ENCODE measurements at regions not wholly inside any gene's neighbourhood (a gene's known extent, or its start where the extent isn't known, plus 50 kb on each side); places are given as distances from the start of the nearest gene placed in this dataset.

DNA sequence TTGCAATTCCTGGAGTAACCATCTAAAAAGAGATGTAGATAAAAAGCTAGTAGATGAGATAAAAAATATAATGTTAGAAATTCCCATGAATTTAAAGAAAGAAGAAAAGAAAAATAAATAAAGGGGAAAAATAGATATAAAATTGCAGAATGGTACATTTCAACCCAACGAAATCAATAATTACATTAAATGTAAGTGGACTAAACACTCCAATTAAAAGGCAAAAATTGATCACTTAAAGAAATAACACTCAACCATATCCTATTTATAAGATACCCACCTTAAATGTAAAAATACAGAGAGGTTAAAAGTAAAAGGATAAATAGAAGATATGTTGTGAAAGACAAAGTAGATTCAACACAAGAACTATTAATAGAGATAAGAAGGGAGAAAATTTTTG lies 150.5 kb upstream of the GRIK3 start:
- Histone ChIP-seq H4K20me1 (ENCODE audit: insufficient read depth, low read length) (no peaks in the 10 kb centered on the region), H3K9ac (ENCODE audit: low read length) (no peak overlapping the region), H3K27me3 (replicated peaks; ENCODE audit: insufficient read depth, low read length) (peaks cover 38% of the 10 kb centered on the region), H3K9me2 (replicated peaks; ENCODE audit: insufficient read depth, low read length) (no peaks in the 10 kb centered on the region), H3K36me3 (replicated peaks; ENCODE audit: insufficient read depth, low read length) (no peaks in the 10 kb centered on the region), H3F3A (ENCODE audit: insufficient read depth, low read length) (no peaks in the 10 kb centered on the region), H3K27ac (ENCODE audit: low read length) (no peak overlapping the region), H3K4me1 (ENCODE audit: low read length) (no peaks in the 10 kb centered on the region), H3K4me2 (ENCODE audit: low read depth, low read length) (no peak overlapping the region), H3K4me3 (ENCODE audit: low read length) (no peak overlapping the region), H3K79me2 (ENCODE audit: low read length) (no peaks in the 10 kb centered on the region), H2AFZ (ENCODE audit: low read length) (no peak overlapping the region), H3K9me3 (replicated peaks; ENCODE audit: insufficient read depth, low read length) (no peaks in the 10 kb centered on the region)
- no peak for DNase-seq
- TF ChIP-seq EZH2phosphoT487 (IDR thresholded peaks at IDR 0.05; ENCODE audit: low read length) (no peak), EZH2 (optimal IDR thresholded peaks at IDR 0.05; ENCODE audit: low read depth, low read length) (no peak)
- TF ChIP-seq, protein P1, sequence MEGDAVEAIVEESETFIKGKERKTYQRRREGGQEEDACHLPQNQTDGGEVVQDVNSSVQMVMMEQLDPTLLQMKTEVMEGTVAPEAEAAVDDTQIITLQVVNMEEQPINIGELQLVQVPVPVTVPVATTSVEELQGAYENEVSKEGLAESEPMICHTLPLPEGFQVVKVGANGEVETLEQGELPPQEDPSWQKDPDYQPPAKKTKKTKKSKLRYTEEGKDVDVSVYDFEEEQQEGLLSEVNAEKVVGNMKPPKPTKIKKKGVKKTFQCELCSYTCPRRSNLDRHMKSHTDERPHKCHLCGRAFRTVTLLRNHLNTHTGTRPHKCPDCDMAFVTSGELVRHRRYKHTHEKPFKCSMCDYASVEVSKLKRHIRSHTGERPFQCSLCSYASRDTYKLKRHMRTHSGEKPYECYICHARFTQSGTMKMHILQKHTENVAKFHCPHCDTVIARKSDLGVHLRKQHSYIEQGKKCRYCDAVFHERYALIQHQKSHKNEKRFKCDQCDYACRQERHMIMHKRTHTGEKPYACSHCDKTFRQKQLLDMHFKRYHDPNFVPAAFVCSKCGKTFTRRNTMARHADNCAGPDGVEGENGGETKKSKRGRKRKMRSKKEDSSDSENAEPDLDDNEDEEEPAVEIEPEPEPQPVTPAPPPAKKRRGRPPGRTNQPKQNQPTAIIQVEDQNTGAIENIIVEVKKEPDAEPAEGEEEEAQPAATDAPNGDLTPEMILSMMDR (IDR thresholded peaks at IDR 0.05; ENCODE audit: low read length): no peak

DNA sequence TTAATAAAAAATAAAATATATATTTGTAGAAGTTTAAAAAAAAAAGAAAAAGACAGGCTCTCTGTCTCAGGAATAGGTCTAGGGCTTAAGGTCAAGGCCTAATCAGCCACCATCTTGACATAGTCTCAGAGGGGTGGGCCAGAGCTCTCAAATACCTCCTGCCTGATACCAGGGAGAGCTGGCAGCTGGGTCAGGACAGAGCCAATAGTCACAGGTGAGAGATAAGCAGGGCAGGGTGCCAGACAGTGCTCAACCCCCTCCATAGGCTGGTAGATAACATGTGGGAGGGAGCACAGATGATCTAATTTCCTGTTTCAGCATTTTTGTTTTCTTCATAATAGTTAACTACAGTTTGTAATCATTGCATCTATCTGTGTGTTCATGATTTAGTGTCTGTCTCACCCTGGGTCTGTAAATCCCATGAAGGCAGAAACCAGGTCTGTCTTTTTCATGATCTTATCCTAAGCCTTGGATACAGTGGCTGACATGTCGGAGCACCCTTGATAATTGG lies 152.0 kb upstream of the GRIK3 start:
- H3K9ac ChIP-seq (ENCODE audit: low read length): no peak overlapping the region
- H3K9me3 ChIP-seq (replicated peaks; ENCODE audit: insufficient read depth, low read length): no peaks in the 10 kb centered on the region
- no peaks in the 10 kb centered on the region for H3K79me2 ChIP-seq (ENCODE audit: low read length)
- no peaks in the 10 kb centered on the region for H4K20me1 ChIP-seq (ENCODE audit: insufficient read depth, low read length)
- no peak for TF ChIP-seq EZH2phosphoT487 (IDR thresholded peaks at IDR 0.05; ENCODE audit: low read length)
- TF ChIP-seq, protein P1 (IDR thresholded peaks at IDR 0.05; ENCODE audit: low read length): no peak
- no peak for TF ChIP-seq EZH2 (optimal IDR thresholded peaks at IDR 0.05; ENCODE audit: low read depth, low read length)
- peaks cover 46% of the 10 kb centered on the region for H3K27me3 ChIP-seq (replicated peaks; ENCODE audit: insufficient read depth, low read length)
- H3K36me3 ChIP-seq (replicated peaks; ENCODE audit: insufficient read depth, low read length): no peaks in the 10 kb centered on the region
- no peak overlapping the region for H3K27ac ChIP-seq (ENCODE audit: low read length)
- no peak overlapping the region for H3K4me3 ChIP-seq (ENCODE audit: low read length)
- DNase-seq: no peak
- H3K4me1 ChIP-seq (ENCODE audit: low read length): no peaks in the 10 kb centered on the region
- H3K9me2 ChIP-seq (replicated peaks; ENCODE audit: insufficient read depth, low read length): no peaks in the 10 kb centered on the region
- no peaks in the 10 kb centered on the region for H3F3A ChIP-seq (ENCODE audit: insufficient read depth, low read length)
- H2AFZ ChIP-seq (ENCODE audit: low read length): no peak overlapping the region
- no peak overlapping the region for H3K4me2 ChIP-seq (ENCODE audit: low read depth, low read length)

DNA sequence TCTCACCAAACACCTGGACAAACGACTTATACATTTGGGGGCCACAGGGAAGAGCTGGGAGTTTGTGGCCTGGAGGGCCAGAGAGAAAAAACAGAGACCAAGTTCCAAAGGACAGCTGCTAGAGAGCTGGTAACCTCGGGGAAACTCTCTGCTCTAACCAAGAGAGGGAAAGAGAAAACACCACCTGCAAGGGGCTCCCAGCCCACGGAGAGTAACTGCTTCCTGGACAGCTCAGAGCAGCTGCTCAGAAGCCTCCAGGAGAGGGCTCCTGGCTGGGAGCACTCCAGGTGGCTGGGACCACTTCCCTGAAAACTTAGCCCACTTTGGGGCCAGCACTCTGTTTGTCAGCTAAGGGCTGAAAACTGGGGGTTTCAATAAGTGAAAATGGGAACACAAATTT lies 154.8 kb upstream of the GRIK3 start:
- Histone ChIP-seq H3K9ac (ENCODE audit: low read length) (no peak overlapping the region), H3K9me3 (replicated peaks; ENCODE audit: insufficient read depth, low read length) (no peaks in the 10 kb centered on the region), H2AFZ (ENCODE audit: low read length) (no peak overlapping the region), H3K27ac (ENCODE audit: low read length) (no peak overlapping the region), H3F3A (ENCODE audit: insufficient read depth, low read length) (no peaks in the 10 kb centered on the region), H4K20me1 (ENCODE audit: insufficient read depth, low read length) (no peaks in the 10 kb centered on the region), H3K79me2 (ENCODE audit: low read length) (no peaks in the 10 kb centered on the region), H3K4me2 (ENCODE audit: low read depth, low read length) (no peak overlapping the region), H3K4me3 (ENCODE audit: low read length) (no peak overlapping the region), H3K9me2 (replicated peaks; ENCODE audit: insufficient read depth, low read length) (no peaks in the 10 kb centered on the region), H3K27me3 (replicated peaks; ENCODE audit: insufficient read depth, low read length) (peaks cover 49% of the 10 kb centered on the region), H3K36me3 (replicated peaks; ENCODE audit: insufficient read depth, low read length) (no peaks in the 10 kb centered on the region), H3K4me1 (ENCODE audit: low read length) (no peaks in the 10 kb centered on the region)
- no peak for DNase-seq
- TF ChIP-seq EZH2 (optimal IDR thresholded peaks at IDR 0.05; ENCODE audit: low read depth, low read length): no peak
- no peak for TF ChIP-seq EZH2phosphoT487 (IDR thresholded peaks at IDR 0.05; ENCODE audit: low read length)
- TF ChIP-seq, protein P1 (IDR thresholded peaks at IDR 0.05; ENCODE audit: low read length): no peak

All from MM.1S (cell line).